DMS79 treated with DMSO at 0.1 percent for 48 hours (cell line): ENCODE measurements at regions not wholly inside any gene's neighbourhood (a gene's known extent, or its start where the extent isn't known, plus 50 kb on each side); places are given as distances from the start of the nearest gene placed in this dataset.
"Not testable (repeated sequence)": the region's sequence is repeated elsewhere in the genome, so short reads cannot be mapped to it uniquely, and the experiment has no call there.

Experiments used
- DNase-seq: peaks from one replicate; lab custom pipeline; 2025; lab: John Stamatoyannopoulos, UW

DNA sequence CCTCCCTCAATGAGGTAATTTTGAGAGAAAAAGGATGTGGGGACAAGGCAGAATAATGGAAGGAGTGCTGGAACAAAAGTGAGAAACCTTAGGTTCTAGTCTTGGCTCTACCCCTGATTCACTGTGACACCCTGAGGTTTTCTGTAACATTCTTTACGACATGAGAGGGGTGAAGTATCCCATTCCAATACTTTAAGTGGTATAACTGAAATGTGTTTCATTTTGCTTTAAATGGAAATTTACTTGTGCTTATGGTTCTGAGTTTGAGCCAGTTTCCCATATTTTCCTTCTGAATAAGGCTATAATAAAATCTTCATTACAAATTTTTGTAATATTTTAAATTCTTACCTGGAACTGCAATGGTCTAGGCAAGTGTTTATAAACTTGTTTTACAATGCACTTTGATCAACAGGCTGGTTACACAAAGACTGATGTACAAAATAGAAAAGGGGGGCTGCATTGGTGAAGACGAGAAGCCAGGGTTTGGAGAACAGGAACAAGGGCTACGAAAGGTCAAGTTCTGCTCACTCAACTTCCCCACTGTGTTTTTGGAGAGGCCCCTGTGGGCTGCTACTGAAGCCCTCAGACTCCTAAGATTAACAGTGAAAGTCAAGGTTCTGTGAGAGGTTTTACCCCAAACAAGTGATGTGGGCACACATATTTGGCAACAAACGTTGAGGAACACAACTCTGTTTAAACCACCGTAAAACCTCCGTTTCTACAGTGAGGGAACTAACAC, 171.9 kb upstream of the ELL2 start:
- DNase-seq: no peak

DNA sequence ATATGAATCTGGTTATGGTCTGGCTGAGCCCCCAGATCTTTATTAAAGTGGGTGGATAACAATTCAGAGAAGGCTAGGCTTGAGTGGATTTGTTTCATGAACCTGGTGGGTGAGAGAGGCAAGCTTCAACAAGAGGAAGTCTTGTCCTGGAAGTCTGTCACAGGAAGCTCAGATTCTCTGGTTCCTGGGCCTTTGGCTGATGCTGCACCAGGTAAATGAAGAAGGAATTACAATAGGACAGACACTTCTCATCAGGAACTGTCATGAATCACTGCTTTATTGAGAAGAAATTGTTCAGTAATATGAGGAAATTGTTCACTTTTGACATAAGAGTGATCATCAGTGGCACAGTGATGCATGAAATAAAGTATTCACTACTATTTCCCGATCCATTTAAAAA, 167.6 kb upstream of the ELL2 start:
- DNase-seq: no peak

DNA sequence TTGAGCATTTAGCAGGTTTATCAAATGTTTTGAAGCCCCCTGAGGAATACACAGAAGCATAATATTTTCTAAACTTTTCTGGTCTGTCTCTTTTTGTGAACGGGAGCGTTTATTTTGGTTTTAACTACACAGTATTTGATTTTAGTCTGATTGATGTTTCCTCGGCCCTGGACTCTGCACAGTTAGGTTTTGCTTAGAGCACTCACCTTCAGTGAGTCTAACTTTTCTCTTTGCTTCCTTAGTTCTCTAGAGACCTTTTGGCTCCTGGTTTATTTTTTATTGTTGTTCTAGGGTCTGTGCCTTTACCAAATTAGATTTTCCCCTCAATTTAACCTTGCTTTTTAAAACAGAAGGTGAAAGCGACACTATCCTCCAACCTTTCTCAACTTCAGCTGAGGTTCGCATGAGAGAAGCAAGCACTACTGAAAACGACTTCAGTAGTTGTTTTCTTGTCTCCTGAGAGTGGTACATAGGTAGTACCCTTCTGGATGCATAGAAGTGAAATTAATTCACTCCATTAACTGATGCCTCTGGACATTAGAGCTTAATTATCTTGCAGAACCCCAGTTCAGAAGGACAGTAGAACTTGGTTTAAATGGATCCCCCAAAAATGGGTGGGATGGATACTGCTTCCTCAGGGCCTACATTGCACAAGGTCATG, 166.7 kb upstream of the ELL2 start:
- DNase-seq: no peak

DNA sequence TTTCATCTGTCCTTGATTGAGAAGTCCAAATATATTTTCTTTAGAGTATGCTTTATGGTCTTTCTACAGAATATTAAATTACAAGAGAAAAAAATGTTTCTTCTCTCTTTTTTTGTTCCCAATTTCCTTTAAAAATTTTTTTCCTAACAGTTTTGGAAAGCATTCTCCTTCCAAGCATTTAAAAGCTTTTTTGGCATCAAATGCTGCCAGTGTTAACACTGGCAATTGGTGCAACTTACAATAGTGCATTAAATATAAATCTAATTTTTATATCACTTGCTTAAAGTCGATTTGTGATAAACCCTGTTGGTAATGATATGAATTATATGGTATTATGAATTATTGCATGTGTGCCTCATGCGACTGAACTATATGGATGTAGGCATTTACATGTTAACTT, 165.9 kb upstream of the ELL2 start:
- no peak for DNase-seq

DNA sequence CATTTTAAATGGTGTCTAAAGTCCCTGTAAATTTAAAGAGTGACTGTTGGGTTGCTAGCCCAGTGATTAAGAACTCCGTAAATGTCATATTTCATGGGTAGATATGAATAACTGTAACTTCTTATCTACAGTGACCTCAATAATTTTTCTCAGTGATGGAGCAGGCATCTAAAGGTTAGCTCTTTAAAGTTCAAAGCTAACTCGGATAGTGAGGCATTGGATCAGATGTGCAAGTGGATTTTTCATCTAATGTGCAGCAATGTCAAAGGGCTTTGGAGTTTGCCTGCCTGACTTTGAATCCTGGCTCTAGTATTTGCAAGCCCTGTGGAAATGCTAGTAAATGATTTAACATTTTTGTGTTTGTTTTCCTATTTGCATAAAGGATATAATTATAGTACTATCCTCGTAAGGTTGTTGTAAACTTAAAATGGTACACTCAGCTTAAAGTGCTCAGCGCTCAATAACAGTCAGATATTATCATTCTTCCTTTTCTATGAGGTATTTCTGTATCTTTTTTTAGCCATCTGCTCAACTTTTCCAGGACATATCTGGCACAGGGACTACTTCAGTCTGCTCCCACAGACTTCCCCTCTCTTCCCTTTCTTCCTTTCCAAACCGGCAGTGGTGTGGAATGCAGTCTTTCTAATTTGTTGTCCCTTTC, 163.7 kb upstream of the ELL2 start:
- no peak for DNase-seq

DNA sequence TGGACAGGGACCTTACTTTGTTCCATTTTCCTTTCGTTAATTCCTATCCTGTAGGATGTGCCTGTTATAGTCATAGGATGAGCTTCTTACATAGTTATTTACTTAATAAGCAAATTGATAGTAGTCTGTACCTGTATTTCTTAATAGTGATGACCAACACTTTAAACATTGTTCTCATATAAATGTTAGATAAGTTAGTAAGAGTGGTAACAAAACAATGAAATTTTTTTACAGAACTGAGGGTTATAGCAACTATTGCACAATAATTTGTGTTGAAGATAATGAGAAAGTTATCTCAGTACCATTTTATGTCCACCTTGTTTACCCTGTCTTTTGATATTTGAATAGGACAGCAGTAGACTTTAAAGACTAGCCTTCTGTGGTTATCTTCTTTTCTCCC, 162.9 kb upstream of the ELL2 start:
- DNase-seq: no peak

DNA sequence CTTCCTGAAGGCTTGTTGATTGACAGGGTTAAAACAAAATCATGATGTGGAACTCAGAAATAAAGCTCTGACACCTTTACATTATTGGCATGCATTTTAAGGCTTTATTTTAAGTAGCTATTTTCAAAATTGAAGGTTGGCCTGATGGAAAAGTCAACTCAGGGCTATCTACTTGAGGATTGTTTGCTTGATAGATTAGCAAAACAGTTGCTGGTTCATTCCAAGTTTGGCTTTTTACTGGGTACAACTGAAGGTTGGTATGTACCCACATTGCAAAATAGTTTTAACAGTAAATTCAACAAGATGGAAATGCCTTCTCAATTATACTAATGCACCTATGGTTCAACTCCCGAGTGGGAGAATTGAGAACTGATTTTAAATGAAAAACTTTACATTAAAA, 161.8 kb upstream of the ELL2 start:
- DNase-seq: no peak

DNA sequence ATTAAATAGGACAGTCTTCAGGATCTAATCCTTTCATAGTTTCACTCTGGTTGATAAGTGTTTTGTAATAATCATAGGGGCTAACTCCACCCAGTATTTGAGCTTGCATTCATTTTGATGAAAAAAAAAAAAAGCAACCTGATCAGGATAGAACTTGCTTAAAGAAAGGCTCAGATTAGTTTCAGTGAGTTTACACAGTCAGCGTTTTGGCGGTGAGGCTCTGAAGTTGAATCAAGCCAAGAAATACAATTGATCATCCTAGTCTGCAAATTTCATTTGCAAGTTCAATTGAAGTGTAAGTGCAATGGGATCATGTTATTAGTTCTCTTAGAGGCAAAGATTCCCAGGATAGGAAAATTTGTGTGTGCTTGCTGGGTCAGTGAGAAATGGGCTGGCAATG, 159.7 kb upstream of the ELL2 start:
- DNase-seq: no peak

DNA sequence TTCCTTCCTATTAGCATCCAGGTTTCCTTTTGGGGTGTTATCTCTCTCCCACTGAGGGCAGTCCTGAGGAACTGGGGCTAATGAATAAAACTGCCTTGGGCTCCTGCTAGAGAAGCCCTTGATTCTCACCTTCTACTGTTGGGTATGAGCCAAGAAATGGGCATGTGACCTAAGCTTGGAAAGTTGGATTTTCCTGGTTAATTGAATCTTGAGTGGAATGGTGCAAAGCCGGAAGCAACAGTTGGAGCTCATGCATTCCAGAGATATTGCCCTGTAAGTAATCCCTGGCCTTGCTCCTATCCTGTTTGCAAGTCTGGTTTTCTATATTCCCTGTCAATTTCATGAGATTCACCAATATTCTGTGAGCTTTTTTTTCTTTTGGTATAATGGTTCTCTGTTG, 158.5 kb upstream of the ELL2 start:
- DNase-seq: no peak

DNA sequence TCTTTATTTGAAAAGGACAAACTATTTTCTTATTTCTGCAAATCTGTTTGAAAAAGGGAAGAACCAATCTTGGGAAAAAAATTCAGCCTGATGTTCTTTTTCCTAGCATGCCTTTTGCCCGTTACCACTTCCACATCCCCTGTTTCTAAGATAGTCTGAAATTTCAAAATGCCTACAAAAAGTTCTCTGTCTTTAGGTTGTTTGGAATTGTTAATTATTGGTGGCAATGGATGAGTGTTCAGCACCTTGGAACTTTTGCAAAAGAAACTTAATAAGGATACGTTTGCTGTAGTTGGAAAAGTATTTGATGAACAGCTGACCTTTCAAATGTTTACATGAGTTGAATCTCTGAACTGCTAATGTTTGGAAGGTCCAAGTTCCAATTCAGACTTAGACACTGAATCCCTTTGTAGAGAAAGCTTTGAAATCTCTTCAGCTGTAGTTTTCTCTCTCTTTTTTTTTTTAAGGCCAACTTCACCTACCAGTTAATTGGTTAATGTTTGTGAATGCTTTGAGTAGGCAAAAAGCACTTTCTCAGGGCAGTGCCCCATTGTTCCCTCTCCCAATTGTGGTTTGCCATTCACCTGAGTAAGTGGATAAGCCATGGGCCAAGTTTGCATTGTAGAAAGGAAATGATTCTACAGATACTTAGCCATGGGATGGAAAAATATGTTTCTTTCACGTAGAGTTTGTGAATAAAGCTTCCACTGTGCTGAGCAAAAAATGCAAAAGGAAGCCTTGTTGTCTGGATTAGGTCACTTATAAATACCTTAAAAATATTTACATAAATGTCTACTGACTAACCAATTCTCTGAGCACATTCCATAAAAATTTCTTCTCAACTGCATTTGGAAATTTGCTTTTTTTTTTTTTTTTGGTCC, 156.4 kb upstream of the ELL2 start:
- DNase-seq: no peak

DNA sequence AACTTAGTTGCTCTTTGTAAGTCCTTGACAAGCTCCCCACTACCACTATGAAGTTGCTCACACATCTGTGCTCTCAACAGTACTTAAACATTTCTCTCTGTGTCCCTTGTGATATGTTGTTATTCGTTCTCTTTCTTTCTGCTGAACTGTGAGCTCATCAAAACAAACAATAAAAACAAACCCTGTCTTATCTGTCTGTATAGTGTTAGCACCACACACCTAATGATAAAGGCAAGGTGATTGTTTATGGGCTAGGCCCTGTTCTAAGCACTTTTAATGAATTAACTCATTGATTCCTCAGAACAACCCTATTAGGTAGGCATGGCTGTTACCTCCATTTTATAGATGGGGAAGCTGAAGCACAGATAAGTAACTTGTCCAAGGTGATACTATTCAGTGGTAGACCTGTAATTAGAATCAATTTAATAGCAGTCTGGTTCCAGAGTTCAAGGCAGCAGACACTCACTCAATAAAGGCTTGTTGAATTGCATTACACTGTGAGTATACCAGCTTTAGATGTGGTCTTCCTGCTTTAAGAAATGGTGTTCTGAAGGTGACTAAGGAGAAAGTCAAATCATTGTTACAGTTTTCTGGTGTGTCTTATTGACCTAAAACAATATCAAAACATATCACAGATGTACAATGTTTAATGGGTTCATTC, 153.6 kb upstream of the ELL2 start:
- DNase-seq: no peak

DNA sequence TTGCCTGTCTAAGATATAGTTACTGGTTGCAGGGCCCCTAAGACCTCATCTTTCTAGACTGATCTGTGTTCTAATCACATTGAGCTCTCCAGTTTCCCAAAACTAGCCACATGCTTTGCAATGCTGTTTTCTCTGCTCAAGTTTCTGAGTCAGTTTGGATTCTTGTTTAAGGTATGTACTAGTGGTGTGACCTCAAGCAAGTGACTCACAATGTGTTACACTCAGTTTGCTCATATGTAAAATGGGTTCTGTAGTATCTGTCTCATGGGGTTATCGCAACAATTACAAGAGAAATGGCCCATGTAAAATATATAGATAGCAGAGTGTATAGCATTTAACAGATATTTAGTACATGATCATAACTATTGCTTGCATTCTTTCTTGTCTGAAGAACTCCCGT, 153.1 kb upstream of the ELL2 start:
- DNase-seq: no peak

DNA sequence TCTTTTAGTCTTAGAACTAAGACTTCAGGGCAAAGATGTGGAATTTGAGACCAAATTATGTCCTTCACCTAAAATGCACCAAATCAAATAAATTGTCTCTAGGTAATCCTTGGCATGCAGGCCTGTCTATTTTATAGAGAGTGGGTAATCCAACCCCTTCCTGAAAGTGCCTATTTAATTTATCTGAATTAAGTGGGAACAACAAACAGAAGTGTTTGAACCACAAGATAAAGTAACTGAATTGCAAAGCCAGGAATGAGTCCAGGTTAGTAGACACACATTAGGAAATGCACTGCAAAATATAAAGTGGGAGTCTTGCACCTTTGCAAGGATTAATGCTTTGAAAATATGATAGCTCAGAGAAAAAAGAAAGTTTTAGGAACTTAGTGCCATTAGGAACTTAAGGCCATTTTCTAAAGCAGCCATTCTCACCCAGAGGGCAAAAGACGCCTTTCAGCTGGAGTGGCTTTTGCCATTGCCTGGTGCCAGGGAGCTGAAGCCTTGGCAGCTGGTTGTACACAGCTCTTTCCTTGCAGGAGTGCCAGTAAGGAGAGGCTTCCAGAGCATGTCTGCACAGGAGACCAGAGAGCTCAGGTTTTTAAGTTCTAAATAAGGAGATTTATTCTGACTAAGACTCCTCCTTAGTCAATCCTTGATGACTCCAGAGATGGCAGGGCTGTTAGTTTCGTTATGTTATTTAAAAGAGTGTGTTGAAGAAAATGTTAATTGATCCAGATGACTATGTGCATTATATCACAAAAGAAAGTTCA, 151.7 kb upstream of the ELL2 start:
- no peak for DNase-seq

DNA sequence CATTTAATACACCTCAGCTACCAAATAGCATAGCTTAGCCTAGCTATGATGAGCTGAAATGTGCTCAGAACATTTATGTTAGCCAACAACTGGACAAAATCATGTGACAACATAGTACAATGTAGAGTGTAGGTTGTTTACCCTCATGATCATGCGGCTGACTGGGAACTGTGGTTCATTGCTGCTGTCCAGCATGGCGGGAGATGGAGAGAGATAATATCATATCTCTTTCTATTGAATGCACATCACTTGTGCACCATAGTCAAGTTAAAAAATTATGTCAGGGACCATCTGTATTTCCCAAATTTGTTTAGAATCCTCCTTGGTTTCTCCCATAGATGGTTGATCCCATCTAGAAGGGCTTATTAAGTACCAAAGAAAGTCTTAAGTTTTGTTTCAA, 151.1 kb upstream of the ELL2 start:
- no peak for DNase-seq

DNA sequence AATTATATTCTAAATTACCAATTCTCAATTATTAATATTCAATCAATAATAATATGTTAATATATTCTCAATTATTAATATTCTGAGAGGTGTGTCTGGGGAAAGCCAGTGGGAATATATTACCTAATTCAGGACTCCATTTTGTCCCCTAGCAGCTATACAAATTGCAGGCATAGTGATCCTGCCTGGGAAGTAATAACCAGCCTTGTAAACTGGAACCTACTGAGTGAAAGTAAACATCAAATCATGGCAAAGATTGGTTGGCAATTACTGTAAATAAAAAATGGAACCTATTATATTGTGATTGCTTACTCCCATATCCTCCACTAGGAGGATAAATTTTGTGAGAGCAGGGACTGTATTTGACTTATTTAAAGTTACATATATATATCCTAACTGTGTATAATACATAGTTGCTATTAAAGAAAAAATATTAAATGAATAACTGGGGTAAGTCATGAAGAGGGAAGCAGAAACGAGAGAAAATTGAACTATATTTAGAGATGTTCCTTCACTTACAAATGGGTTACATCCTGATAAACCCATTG, 150.5 kb upstream of the ELL2 start:
- DNase-seq: no peak

DNA sequence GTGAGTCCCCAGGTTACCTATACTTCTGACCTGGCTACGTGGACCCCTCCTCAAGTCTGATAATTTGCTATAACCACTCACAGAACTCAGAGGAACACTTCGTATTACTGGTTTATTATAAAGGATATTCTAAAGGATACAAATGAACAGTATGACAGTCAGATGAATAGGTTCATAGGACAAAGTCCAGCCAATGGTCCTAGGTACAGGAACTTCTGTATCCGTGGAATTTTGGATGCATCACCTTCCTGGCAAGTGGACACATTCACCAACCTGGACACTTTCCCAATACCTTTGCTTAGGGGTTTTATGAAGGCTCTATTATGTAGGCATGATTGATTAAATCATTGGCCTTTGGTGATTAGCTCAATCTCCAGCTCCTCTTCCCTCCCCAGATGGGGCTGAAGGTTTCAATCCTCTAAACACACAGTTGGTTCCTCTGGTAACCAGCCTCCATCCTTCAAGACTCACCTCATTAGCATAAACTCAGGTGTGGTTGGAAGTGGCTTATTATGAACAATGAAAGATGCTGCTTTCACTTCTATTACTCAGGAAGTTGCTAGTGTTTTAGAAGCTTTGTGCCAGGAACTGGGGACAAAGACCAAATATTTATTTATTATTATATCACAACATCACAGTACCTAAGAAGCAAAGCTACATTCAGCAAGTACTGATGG, 149.6 kb upstream of the ELL2 start:
- no peak for DNase-seq

DNA sequence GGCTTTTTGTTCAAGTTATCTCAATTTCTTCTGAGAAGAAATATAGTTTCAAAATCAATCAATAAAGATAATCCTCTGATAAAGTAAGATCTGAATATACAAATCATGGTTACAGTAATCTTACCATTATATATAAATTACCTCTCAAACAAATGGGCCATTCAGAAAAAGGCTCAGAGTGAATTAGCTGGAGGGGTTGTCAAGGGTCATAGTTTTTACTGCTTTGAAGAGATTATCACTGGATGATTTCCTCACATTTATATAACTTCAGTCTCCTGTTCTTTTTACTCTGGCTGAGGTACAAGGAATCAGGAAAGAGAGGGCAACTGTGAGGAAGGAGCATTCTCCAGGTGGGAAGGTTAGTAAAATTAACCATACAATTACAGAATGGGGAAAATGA, 148.6 kb upstream of the ELL2 start:
- DNase-seq: no peak

DNA sequence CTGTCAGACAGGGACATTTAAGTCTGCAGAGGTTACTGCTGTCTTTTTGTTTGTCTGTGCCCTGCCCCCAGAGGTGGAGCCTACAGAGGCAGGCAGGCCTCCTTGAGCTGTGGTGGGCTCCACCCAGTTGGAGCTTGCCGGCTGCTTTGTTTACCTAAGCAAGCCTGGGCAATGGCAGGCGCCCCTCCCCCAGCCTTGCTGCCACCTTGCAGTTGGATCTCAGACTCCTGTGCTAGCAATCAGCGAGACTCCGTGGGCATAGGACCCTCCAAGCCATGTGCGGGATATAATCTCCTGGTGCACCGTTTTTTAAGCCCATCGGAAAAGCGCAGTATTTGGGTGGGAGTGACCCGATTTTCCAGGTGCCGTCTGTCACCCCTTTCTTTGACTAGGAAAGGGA, 147.0 kb upstream of the ELL2 start:
- DNase-seq: not testable (repeated sequence)

DNA sequence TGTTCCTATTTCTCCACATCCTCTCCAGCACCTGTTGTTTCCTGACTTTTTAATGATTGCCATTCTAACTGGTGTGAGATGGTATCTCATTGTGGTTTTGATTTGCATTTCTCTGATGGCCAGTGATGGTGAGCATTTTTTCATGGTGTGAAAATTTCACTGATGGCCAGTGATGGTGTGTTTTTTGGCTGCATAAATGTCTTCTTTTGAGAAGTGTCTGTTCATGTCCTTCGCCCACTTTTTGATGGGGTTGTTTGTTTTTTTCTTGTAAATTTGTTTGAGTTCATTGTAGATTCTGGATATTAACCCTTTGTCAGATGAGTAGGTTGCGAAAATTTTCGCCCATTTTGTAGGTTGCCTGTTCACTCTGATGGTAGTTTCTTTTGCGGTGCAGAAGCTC, 142.2 kb upstream of the ELL2 start:
- DNase-seq: not testable (repeated sequence)

DNA sequence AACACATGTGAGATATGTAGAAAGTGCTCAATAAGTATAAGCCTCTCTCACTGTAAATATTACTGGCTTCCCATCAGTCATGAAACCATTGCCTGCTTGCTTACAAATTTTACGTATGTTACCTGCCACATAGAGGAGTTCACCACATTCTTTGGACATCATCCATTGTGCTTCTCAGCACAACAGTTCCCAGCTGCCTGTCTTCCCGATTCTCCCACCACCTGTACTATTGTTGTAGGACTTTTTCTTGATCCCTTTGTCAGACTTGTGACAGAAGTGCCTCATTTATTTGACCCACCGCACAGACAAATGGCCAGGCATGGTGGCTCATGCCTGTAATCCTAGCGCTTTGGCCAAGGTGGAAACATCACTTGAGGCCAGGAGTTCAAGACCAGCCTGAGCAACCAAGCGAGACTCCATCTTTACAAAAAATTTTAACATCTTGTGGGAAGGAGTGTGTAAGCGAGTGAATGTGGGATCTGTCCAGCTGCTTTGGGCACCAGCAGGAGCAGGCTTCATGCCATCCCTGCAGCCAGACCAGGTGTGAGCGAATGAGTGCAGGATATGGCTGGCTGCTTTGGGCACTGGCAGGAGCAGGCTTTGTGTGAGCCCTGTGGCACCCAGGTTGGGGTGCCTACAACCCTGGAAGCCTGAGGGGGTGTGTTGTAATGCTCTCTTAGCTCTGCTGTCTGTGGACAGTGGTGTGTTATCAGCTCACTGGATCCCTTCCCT, 139.9 kb upstream of the ELL2 start:
- no peak for DNase-seq
